Umbilical cord (tissue), 1 donor: ENCODE measurements at regions not wholly inside any gene's neighbourhood (a gene's known extent, or its start where the extent isn't known, plus 50 kb on each side); places are given as distances from the start of the nearest gene placed in this dataset.

Source experiments
- DNase-seq: peaks from one replicate; pipeline ENCODE4 v3.0.0-alpha.2; 2015; ENCODE audit warnings: low spot score

GRCh38 chr16:73204359-73205152, 156.6 kb upstream of the ZFHX3 start:
- DNase-seq, result no peak

DNA sequence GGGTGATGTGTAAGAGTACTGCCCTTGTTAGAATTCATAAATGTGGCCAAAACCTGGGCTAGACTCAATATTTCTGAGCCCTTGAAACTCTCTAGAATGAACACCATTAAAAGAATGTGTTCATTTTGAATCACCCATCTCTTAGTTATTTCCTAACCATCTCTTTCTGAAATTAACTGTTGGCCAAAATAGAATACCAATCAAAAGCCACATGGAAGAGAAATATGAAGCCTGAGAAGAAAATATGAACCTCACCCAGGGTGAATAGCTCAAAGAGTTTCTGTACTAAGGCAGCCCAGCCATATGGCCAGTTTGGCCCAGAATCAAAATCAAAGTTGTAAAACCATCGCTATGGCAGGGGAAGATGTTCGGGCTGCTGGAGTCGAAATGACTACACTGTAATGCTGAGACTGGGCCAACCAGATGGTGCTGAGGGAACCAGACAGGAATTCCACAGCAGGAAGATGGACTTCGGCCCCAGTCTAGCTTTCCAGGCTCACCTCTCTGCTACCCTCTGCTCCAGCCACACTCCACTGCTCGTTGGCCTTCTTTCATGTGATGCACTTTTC, 154.3 kb upstream of the ZFHX3 start:
- DNase-seq, result peak; percentile 95

GRCh38 chr16:73199214-73199613, 151.3 kb upstream of the ZFHX3 start:
- no peak for DNase-seq

- DNase-seq, result no peak
These were observed 150.6 kb upstream of the ZFHX3 start for GRCh38 chr16:73198481-73198880.

- no peak for DNase-seq
These were observed 149.7 kb upstream of the ZFHX3 start for GRCh38 chr16:73197598-73197997.

DNA sequence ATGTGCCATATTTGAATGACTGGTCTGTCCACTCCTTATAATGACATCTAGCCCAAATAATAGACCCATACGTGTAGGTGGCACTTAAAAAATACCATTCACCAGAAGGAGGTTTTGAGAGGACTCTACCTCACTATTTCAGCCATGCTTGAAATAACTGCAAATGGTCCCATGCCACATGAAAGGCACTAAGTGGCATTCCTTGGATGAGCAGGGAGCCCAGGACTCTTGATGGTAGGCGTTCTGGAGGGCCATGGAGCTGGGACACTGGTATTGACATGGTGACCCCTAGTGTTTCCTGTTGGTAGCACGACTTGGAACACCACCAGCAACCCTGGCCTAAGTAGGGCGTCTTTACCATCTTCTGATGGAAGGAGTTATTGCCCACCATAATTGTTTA, 148.7 kb upstream of the ZFHX3 start:
- DNase-seq, result peak; percentile 36

DNA sequence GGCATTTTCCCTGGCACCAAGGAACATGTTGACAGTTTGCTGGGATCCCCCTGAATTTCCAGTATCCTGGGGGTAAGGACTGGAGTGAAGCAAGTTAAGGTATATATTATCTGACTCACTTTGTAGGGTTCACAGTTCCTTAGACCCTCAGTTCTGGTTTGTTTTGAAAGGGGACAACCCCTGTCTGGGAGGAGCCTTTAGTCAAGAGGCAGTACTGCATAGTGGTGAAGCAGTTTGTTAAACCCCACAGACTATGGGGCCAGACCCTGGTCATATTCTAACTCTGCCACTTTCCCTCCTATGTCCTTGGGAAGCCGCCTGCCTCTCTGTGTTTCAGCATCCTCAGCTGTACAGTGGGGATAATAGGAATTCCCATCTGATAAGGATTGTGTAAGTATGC, 145.5 kb upstream of the ZFHX3 start:
- DNase-seq, result no peak

GRCh38 chr16:73192232-73192894, 144.4 kb upstream of the ZFHX3 start:
- DNase-seq, result no peak

- DNase-seq, result no peak
These were observed 143.7 kb upstream of the ZFHX3 start for GRCh38 chr16:73191660-73192046.

GRCh38 chr16:73190688-73191659, 143.0 kb upstream of the ZFHX3 start:
- DNase-seq, result no peak

GRCh38 chr16:73190256-73190655, 142.3 kb upstream of the ZFHX3 start:
- DNase-seq, result no peak

GRCh38 chr16:73189136-73189535, 141.2 kb upstream of the ZFHX3 start:
- DNase-seq, result no peak

DNA sequence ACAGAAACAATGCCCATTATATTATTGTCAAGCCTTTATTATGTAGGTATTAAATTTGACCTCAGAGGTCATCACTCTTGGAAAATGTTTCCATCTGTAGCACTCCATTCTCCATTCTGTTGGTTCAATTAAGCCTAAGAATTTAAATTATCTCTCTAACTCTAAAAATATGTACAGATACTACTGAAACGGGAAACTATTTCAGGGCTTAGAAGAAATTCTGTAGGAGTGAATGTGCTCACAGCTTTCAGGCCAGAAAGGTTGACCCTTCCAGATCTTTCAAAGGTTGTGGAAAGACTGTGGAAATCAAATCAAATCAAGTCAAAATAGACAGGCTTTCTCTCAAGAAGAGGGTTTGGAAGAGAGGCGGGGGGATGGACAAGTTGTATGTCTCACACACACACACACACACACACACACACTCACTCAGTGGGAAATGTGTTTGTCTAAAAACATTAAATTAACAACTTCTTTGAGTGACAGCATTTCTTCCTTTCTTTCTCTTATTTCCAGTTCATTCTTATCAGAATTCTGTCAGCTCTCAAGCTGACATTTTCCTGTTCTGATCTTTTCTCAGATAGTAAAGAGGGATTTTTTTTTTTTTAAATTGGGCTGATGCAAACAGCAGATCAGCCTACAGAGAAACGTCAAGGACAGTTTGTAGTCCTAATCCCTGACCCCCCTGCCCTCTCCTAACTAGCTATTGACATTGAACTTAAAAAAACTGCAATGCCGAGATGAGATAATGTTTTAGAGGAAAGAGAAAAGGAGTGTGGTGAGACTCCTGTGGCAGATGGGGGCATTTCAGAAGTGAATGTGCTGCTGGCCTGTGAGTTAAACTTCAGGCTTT, 139.0 kb upstream of the ZFHX3 start:
- peak; percentile 63 for DNase-seq

DNA sequence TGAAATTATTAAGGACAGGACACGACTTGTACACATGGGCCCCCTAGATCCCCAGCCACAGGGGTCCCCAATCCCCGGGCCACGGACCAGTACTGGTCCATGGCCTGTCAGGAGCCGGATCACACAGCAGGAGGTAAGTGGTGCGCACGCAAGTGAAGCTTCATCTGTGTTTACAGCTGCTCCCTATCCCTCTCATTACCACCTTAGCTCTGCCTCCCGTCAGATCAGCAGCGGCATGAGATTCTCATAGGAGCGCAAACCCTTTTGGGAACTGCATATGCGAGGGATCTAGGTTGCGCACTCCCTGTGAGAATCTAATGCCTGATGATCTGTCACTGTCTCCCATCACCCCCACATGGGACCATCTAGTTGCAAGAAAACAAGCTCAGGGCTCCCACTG, 137.8 kb upstream of the ZFHX3 start:
- DNase-seq, result no peak

DNA sequence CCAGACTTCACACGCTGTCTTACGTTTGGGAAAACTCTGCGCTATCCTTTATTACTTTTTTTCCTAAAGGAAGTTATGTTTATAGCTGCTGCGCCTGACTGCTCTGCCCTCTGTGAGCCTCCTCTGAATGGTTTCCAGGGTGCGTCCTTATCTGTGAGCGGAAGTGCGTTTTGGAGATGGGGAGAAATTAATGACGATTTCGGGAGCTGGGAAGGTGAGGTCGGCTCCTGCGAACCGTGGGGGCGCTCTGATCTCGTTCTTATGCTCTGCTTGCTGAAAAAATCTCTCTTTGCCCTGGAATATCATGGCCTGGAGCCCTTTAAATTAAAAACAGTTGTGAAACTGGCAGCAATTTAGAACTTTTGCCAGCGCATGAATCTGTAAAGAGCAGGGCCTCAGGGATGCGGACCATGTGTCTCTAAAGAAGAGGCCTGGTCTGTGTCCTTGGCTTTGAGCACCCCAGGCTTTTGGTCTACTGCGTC, 135.7 kb upstream of the ZFHX3 start:
- DNase-seq, result peak; percentile 94

DNA sequence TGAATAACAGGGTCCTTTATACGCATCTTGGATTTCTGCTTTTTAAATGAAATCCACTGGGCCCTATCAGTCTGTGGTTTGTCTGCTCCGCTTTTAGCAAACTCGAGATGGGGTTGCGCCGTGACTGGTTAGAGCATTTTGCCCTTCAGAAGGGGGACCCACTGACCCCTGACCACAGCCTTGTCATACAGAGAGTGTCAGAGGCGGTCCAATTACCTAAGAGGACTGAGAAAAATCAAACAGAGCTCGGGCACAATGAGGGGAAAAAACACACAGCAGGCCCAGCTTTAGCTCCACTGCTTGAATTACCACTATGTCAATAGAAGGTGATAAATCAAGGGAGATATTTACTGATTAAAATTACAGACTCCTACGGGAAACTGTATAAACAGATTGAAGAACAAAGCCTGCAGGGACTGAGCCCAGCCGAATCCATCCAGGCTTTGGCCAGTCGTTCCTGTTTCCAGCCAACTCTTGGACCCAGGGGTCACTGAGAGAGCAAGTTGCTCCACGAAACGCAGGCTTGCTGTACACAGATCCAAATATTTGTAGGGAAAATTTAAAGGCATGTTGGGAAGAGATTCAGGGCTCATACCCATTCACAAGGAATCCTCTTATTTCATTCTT, 131.9 kb upstream of the ZFHX3 start:
- DNase-seq, result no peak

GRCh38 chr16:73177729-73178295, 129.9 kb upstream of the ZFHX3 start:
- DNase-seq, result no peak

DNA sequence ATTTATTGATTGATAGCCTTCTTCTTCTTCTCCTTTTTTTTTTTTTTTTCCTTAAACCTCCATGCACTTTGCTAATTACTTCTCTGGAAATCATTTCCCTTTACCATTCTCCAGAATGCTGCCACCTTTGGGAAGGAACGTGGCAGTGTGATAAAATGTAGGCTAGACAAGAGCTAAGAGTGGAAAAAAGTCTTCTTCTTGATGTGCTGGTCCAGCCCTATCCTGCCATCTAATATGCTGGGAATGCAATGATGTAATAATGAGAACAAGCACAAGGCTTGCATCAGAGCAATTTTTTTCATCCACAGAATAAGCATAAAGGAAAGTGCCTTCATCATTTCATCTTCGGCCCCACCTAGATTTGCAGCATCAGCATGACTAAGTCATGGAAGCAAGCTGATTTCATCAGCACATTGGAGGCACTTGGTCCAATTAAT, 128.7 kb upstream of the ZFHX3 start:
- peak; percentile 54 for DNase-seq

DNA sequence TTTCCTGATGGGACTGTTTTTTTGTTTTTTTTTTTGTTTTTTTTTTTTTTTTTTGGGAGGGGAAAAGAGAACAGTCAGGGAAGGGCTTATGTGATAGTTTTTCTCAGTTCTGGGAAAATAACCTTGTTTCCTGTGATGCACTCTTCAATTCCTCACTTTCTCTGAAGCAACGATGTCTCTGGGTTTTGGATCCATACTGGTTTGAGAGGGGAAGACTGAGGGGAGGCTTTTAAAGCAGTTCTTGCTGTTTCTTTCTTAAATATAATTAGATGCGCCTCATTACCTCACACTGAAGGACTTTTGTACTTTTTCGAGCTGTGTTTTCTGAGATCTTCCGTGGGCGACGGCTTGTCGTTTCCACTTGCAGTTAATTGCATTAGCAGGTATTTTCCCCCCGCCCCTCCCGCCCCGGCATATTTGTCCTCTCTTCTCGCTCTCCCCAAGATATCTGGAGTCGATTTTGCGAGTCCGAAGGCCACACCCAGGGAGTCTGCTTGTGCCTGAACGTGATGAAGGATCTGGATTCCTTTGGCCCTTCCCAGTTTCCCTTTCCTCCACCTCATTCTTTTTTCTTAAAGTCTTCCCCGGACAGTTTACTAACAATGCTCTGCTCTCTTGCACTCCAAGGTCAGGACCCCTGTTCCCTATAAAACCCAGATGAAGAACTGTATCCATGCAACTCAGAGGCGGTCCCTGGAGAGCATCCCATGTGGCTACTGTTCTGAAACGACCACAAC, 125.2 kb upstream of the ZFHX3 start:
- peak; percentile 40 for DNase-seq
